ENCODE measurements at regions not wholly inside any gene's neighbourhood (a gene's known extent, or its start where the extent isn't known, plus 50 kb on each side); places are given as distances from the start of the nearest gene placed in this dataset.

DNA sequence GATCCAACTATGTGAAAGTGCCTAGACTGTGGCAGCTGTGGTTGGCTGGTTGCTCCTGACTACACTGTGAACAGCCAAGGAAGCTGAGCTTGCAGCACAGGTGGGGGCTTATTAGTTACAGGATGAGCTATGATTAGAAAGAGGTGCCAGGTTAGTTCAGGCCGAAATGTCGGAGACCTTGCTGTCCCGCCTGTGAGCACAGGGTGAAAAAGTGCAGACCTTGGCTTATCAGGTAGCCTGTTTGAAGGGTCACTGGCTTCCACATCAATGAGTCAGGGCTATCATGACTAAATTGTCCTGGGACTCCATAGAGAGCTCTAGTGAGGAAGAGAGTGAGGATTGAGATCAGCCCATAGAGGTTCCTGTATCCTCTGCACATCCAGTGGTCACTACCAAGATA lies 114.3 kb upstream of the PLPPR1 start:
- no peak for DNase-seq
- intact Hi-C loops (cut with DNase I) = no loop called here
- H3K9me3 ChIP-seq = no peaks in the 10 kb centered on the region
- H3K4me1 ChIP-seq = no peaks in the 10 kb centered on the region
- WGBS, 3 donors = 94 to 98% (median 96%) methylated on average over 3 of the region's 3 CpGs
- no peak overlapping the region for H3K4me3 ChIP-seq
- ATAC-seq = no peak
- H3K36me3 ChIP-seq (ENCODE audit: insufficient read depth in 1 of 2, low read depth in 1 of 2) = no peaks in the 10 kb centered on the region
- no peak overlapping the region for H3K27ac ChIP-seq
- no peaks in the 10 kb centered on the region for H3K27me3 ChIP-seq (ENCODE audit: insufficient read depth in 3 of 3, low read length in 2 of 3)
- TF ChIP-seq, protein P1, sequence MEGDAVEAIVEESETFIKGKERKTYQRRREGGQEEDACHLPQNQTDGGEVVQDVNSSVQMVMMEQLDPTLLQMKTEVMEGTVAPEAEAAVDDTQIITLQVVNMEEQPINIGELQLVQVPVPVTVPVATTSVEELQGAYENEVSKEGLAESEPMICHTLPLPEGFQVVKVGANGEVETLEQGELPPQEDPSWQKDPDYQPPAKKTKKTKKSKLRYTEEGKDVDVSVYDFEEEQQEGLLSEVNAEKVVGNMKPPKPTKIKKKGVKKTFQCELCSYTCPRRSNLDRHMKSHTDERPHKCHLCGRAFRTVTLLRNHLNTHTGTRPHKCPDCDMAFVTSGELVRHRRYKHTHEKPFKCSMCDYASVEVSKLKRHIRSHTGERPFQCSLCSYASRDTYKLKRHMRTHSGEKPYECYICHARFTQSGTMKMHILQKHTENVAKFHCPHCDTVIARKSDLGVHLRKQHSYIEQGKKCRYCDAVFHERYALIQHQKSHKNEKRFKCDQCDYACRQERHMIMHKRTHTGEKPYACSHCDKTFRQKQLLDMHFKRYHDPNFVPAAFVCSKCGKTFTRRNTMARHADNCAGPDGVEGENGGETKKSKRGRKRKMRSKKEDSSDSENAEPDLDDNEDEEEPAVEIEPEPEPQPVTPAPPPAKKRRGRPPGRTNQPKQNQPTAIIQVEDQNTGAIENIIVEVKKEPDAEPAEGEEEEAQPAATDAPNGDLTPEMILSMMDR (IDR thresholded peaks at IDR 0.05) = no peak

DNA sequence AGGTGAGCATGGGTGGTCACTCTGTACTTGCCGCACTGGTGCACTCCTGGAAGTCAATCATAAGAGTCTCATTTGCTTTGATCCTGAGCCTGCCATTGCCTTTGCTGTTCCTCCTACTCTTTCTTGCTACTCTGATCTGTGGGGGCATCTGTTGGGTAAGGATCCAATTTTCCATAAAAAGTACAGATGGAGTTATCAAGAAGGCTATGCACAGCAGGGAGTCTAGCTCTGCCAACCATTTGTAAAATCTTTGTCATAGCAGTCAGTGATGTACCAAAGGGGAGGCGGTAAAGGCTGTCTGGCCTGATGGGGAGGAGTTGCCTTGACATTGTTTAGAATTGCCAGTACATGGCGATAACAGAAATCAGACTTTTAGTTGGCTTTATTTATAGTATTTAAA lies 109.0 kb upstream of the PLPPR1 start:
- intact Hi-C loops (cut with DNase I) = no loop called here
- no peaks in the 10 kb centered on the region for H3K4me1 ChIP-seq
- 84 to 92% (median 84%) methylated on average over 3 of the region's 3 CpGs for WGBS, 3 donors
- no peak overlapping the region for H3K4me3 ChIP-seq
- DNase-seq = no peak
- TF ChIP-seq, protein P1 (IDR thresholded peaks at IDR 0.05) = no peak
- no peak overlapping the region for H3K27ac ChIP-seq
- H3K27me3 ChIP-seq (ENCODE audit: insufficient read depth in 3 of 3, low read length in 2 of 3) = no peaks in the 10 kb centered on the region
- no peaks in the 10 kb centered on the region for H3K9me3 ChIP-seq
- ATAC-seq = no peak
- H3K36me3 ChIP-seq (ENCODE audit: insufficient read depth in 1 of 2, low read depth in 1 of 2) = no peaks in the 10 kb centered on the region

DNA sequence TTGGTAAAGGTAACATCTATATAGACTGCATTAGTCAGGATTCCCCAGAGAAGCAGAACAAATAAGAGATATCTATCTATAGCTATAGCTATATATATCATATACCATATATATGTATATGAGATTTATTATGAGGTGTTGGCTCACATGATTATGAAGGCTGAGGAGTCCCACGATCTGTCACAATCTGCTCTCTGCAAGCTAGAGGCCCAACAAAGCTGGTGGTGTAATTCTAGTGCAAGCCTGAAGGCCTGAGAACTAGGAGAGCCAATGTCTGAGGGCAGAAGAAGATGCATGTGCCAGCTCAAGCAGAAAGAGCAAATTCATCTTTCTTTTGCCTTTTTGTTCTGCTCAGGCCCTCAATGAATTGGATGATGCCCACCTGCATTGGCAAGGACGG lies 102.2 kb upstream of the PLPPR1 start:
- intact Hi-C loops (cut with DNase I) = no loop called here
- 76 to 82% (median 80%) methylated on average over 2 of the region's 2 CpGs for WGBS, 3 donors
- no peaks in the 10 kb centered on the region for H3K27me3 ChIP-seq (ENCODE audit: insufficient read depth in 3 of 3, low read length in 2 of 3)
- no peak for ATAC-seq
- TF ChIP-seq, protein P1 (IDR thresholded peaks at IDR 0.05) = no peak
- no peak for DNase-seq
- no peak overlapping the region for H3K27ac ChIP-seq
- no peaks in the 10 kb centered on the region for H3K36me3 ChIP-seq (ENCODE audit: insufficient read depth in 1 of 2, low read depth in 1 of 2)
- no peak overlapping the region for H3K4me3 ChIP-seq
- no peaks in the 10 kb centered on the region for H3K9me3 ChIP-seq
- H3K4me1 ChIP-seq = no peaks in the 10 kb centered on the region

DNA sequence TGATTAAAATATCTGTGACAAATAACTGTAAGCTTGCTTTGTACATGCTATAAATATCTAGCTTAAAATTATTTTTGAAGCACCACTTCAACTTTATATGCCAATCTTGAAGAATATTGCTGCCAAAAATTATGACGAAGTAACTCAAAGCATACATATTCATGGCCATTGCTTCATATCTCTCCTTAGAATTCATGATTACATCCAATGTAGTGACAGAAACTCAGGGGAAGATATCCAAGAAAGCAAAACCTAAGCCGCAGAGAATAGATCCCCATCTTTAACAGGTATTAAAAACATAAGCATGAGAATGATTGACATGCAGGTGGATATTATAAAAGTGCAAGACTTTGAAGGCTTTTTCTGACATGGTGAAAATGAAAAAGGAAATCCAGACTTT lies 100.8 kb upstream of the PLPPR1 start:
- Histone ChIP-seq H3K27ac (no peak overlapping the region), H3K4me3 (no peak overlapping the region), H3K27me3 (ENCODE audit: insufficient read depth in 3 of 3, low read length in 2 of 3) (no peaks in the 10 kb centered on the region), H3K4me1 (no peaks in the 10 kb centered on the region), H3K36me3 (ENCODE audit: insufficient read depth in 1 of 2, low read depth in 1 of 2) (no peaks in the 10 kb centered on the region), H3K9me3 (no peaks in the 10 kb centered on the region)
- ATAC-seq (no peak), DNase-seq (no peak)
- TF ChIP-seq, protein P1 (IDR thresholded peaks at IDR 0.05) = no peak
- intact Hi-C loops (cut with DNase I) = no loop called here
- 84 to 89% (median 85%) methylated on average over 2 of the region's 2 CpGs for WGBS, 3 donors

DNA sequence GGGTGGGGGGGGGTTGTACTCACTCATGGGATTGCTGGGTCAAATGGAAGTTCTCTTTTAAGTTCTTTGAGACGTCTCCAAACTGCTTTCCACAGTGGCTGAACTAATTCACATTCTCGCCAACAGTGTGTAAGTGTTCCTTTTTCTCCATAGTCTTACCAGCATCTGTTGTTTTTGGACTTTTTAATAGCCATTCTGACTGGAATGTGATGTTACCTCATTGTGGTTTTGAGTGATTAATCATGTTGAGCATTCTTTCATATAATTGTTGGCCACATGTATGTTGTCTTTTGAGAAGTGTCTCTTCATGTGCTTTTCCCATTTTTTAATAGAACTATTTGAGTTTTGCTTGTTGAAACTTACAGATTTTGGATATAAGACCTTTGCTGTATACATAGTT lies 94.9 kb upstream of the PLPPR1 start:
- TF ChIP-seq, protein P1 (IDR thresholded peaks at IDR 0.05) = no peak
- H3K9me3 ChIP-seq = no peaks in the 10 kb centered on the region
- WGBS, 3 donors = 20 to 42% (median 20%) methylated on average over 2 of the region's 2 CpGs
- intact Hi-C loops (cut with DNase I) = no loop called here
- H3K36me3 ChIP-seq (ENCODE audit: insufficient read depth in 1 of 2, low read depth in 1 of 2) = no peaks in the 10 kb centered on the region
- H3K4me1 ChIP-seq = no peaks in the 10 kb centered on the region
- H3K27me3 ChIP-seq (ENCODE audit: insufficient read depth in 3 of 3, low read length in 2 of 3) = no peaks in the 10 kb centered on the region
- H3K27ac ChIP-seq = no peak overlapping the region
- ATAC-seq (no peak), DNase-seq (no peak)
- H3K4me3 ChIP-seq = no peak overlapping the region
